Germinal center (tissue), 1 donor: ENCODE measurements at regions not wholly inside any gene's neighbourhood (a gene's known extent, or its start where the extent isn't known, plus 50 kb on each side); places are given as distances from the start of the nearest gene placed in this dataset.

Experiments used
- DNase-seq: peaks from one replicate; pipeline ENCODE4 v3.0.0; 2012; ENCODE audit warnings: mixed read lengths, low spot score

GRCh38 chr12:41891226-41891625, 253.4 kb downstream of the GXYLT1 start:
- no peak for DNase-seq

- DNase-seq = no peak
Measured at GRCh38 chr12:41888285-41888684, 256.4 kb downstream of the GXYLT1 start.

GRCh38 chr12:41881891-41882805, 262.5 kb downstream of the GXYLT1 start:
- DNase-seq = no peak

- DNase-seq = no peak
Measured at GRCh38 chr12:41869432-41869831, 275.2 kb downstream of the GXYLT1 start.

- no peak for DNase-seq
Measured at GRCh38 chr12:41866878-41867430, 277.7 kb downstream of the GXYLT1 start.

- no peak for DNase-seq
Measured at GRCh38 chr12:41856228-41856627, 288.4 kb downstream of the GXYLT1 start.

- DNase-seq = no peak
Measured at GRCh38 chr12:41850046-41850445, 294.6 kb downstream of the GXYLT1 start.

GRCh38 chr12:41846718-41847117, 298.0 kb downstream of the GXYLT1 start:
- DNase-seq = no peak

GRCh38 chr12:41836416-41836815, 308.3 kb downstream of the GXYLT1 start:
- DNase-seq = no peak

GRCh38 chr12:41835556-41835955, 309.1 kb downstream of the GXYLT1 start:
- DNase-seq = no peak

- no peak for DNase-seq
Measured at GRCh38 chr12:41819948-41820347, 324.7 kb downstream of the GXYLT1 start.

- DNase-seq = no peak
Measured at GRCh38 chr12:41804026-41804425, 340.6 kb downstream of the GXYLT1 start.

GRCh38 chr12:41802803-41803202, 341.9 kb downstream of the GXYLT1 start:
- no peak for DNase-seq

GRCh38 chr12:41801261-41801660, 343.4 kb downstream of the GXYLT1 start:
- DNase-seq = no peak

GRCh38 chr12:41799671-41800070, 345.0 kb downstream of the GXYLT1 start:
- DNase-seq = no peak

- no peak for DNase-seq
Measured at GRCh38 chr12:41795910-41796309, 348.8 kb downstream of the GXYLT1 start.

- no peak for DNase-seq
Measured at GRCh38 chr12:41795051-41795600, 349.5 kb downstream of the GXYLT1 start.

- no peak for DNase-seq
Measured at GRCh38 chr12:41794336-41794735, 350.3 kb downstream of the GXYLT1 start.

GRCh38 chr12:41784957-41785356, 359.7 kb downstream of the GXYLT1 start:
- no peak for DNase-seq

GRCh38 chr12:41778934-41779333, 365.7 kb downstream of the GXYLT1 start:
- no peak for DNase-seq

- DNase-seq = no peak
Measured at GRCh38 chr12:41777064-41777790, 367.4 kb downstream of the GXYLT1 start.

GRCh38 chr12:41772478-41772877, 372.2 kb downstream of the GXYLT1 start:
- no peak for DNase-seq

GRCh38 chr12:41769810-41770209, 374.9 kb downstream of the GXYLT1 start:
- DNase-seq = no peak
